Stromal cell of bone marrow (primary cell): ENCODE measurements at regions not wholly inside any gene's neighbourhood (a gene's known extent, or its start where the extent isn't known, plus 50 kb on each side); places are given as distances from the start of the nearest gene placed in this dataset.

Experiments used
- DNase-seq: peaks from one replicate; pipeline ENCODE4 v3.0.0-alpha.2; 2012; ENCODE audit warnings: low read depth

DNA sequence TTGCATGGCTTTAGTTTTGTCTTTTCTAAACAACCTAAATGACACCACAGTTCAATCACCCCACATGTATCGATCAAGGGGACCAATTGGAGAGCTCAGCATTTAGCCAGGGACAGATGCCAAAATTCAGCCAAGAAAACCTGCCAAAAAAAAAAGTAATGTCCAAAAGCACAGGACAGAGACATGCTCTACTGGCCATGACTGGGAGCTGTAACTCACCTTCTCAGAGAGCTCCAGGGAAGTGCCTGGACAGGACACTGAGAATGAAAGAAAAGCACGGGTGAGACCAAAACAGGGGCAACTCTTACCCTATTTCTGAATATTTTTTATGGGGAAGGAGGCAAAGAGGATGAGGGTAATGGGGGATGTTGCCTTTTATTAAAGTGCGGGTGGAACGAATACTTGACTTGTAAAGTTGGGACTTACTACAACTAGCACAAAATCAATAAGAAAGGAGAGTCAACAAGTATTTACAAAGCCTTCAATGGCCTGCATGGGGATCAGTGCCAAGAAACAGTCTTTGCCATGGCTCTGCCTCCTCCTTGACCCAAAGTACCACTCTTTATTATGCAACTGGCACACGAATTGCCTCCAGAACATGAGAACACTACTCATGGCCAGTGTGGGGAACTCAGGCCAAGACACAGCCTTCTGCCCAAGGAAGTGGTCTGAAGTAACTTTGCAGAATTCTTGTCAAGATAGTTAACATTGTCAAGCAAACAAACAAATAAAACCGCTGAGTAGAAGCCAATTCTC is 72.9 kb upstream of the HK2 start:
- DNase-seq = no peak

GRCh38 chr2:74762789-74763188 is 71.1 kb upstream of the HK2 start:
- DNase-seq = no peak

DNA sequence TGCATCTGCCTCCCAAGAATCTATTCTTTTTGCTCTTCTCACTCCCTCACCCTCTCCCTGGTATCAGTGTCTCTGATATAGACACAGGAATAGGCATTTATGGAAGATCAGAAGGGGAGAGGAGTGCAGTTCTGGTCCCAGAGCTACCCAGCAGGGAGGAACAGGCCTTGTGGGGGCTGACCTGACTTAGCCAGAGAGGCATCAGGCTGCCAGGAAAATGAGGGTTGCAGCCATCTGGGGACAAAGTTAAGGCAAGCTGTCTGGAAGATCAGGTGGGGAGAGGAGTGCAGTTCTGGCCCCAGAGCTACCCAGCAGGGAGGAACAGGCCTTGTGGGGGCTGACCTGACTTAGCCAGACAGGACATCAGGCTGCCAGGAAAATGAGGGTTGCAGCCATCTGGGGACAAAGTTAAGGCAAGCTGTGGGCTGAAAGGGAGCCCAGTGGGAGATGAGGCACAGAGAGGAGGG is 69.9 kb upstream of the HK2 start:
- no peak for DNase-seq

DNA sequence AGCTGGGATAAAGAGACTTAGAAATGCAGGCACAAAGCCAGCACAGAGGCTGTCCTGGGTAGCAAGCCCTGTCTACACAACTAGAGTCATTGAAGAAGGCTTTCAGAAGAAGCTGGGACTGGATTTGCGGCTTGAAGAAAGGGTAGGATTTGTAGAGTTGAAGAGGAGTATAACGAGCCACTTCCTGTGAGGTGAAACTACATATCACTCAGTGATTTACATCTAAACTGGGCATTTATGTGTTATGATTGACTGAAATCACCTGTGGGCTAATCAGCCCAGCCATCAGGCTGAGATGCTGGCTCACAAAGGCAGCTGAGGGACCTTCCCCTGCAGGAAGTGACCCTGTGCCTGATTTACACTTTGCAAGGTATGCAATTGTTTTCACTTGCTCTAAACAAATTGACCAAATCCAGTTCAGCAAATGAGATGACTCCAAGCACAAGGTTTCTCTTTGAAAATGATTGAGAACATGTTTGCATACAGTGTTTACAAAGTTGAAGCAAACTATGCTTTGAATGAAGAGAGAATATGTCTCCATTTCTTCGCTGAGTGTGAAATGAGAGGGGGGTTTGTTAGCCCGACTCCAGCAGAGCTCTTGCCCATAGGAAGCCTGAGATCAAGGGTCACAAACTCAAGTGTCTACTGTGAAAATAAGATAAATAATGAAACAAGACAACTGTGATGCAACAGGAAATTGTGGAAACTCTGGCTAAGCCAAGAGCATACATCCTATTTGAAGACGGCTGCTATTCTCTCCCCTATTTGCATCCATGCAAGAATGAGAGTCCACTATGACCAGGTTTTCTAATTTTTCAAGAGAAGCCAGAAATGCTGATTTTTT is 69.3 kb upstream of the HK2 start:
- no peak for DNase-seq

DNA sequence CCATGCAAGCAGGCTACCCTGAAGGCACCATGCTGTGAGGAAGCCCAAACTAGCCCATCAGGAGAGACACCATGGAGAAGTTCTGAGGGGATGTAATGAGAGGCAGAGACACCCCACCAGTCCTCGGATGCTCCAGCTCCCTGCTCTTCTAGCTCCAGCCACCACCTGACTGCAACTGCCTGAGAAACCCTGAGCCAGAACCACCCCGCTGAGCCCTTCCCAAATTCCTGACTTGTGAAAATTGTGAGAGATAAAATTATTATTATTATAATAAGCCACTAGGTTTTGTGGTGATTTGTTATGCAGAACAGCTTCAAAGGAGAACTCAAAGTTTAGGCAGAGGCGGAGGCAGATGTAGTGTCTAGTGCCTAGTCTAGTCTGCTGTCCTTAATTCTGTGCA is 67.1 kb upstream of the HK2 start:
- DNase-seq = no peak

- DNase-seq = no peak
Measured at GRCh38 chr2:74767618-74768017, 66.3 kb upstream of the HK2 start.

DNA sequence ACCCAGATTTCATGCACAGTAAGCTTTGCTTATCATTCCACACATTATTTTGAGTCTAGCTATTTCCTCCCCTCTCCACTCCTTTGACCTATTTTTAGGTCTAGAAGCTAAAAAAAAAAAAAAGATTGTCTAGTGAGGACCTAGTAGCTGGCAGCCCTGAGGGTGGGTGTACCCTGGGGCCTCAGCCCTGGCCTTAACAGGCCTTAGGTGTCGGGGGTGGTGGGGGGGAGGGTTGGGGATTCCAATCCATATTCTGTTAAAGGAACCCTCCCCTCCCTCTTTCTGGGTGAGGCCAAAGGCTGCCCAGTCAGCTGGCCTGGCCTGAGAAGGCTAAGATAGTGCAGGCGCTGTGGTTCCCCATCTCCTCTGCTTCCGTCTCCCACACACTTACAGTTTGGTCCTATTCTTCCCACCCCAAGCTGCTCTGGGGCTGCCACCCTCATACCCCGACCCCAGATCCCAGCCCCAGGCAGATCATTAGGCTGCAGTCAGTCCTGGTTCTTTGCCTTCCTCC is 65.5 kb upstream of the HK2 start:
- DNase-seq = no peak

DNA sequence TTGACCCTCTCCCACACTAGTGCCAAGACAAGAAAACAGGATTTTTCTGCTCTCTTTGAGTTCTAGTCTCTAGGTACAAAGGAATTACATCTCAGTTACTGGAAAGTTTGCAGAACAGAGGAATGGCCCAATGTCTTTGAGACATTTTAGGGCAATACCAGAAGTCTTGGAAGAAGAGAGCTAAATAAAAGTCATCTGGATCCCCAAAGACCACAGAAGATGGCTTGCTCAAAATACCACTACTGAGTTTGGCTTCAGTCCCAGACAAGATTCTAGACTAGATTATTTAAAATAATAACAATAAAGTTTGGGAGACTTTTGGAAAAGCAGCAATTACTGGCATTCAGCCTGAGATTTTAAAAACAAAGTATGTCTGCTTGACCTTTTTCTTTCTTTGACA is 61.9 kb upstream of the HK2 start:
- DNase-seq = no peak

GRCh38 chr2:74777161-74777900 is 56.6 kb upstream of the HK2 start:
- DNase-seq = no peak

- DNase-seq = no peak
Measured at GRCh38 chr2:74778381-74779264, 55.3 kb upstream of the HK2 start.

DNA sequence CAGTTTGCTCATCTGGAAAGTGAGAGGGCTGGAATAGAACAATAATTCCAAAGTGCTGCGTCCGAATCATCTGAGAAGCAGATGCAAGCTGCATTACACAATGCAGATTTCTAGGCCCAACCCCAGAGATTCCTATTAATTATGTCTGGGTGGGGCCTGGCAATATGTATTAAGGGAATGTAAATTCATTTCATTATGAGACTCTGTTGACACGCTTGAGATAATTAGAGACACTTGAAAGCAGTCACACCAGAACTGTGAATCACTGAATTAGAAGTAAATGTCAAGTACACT is 54.7 kb upstream of the HK2 start:
- no peak for DNase-seq

DNA sequence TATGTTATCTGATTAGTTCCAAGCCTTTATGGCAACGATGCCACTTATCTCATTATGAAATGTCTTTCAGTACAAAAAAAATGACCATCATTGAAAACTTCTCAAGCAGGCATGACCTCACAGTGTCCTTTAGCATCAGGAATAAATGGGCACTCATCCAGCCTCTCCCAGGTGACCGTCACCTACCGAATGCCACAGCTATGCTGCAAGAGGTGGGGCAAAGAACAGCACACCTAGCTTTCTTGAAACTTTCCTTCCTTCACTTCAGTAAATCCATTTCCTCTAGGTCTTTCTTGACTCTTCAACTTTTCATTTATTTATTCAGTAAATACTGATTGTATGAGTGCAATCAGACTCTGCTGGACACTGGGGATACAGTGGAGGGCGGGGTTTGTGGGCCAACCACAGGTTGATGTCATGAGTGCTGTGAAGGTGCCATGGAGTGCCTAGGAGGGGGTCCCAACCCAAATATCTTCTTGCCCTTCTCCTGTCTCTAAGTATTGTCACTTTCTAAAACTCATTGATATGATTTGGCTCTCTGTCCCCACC is 54.3 kb upstream of the HK2 start:
- no peak for DNase-seq
